D721Med (cell line): ENCODE measurements at regions not wholly inside any gene's neighbourhood (a gene's known extent, or its start where the extent isn't known, plus 50 kb on each side); places are given as distances from the start of the nearest gene placed in this dataset.

Experiments used
- DNase-seq: peaks from one replicate; pipeline ENCODE4 v3.0.0; 2011; ENCODE audit warnings: low spot score; ENCODE audit not compliant: insufficient read length
- FAIRE-seq: peaks from 2 replicates; lab custom pipeline; 2011; peaks lifted over from hg19 to GRCh38; lab: Jason Lieb, UNC
- CTCF ChIP-seq: IDR thresholded peaks from 2 replicates; pipeline ENCODE4 v1.5.1; 2012; ENCODE audit warnings: mild to moderate bottlenecking, control low read depth; ENCODE audit not compliant: insufficient read depth; ENCODE audit errors: missing control alignments

- DNase-seq (no peak), FAIRE-seq (no peak)
- no peak for TF ChIP-seq CTCF
Measured at GRCh38 chr6:87869064-87869905, 167.3 kb upstream of the AKIRIN2 start.

GRCh38 chr6:87860902-87861301, 158.9 kb upstream of the AKIRIN2 start:
- TF ChIP-seq CTCF = no peak
- no peak for DNase-seq
- FAIRE-seq = no peak

- no peak for FAIRE-seq
- TF ChIP-seq CTCF = no peak
- DNase-seq = no peak
Measured at GRCh38 chr6:87858440-87858839, 156.4 kb upstream of the AKIRIN2 start.

GRCh38 chr6:87851674-87852299, 149.8 kb upstream of the AKIRIN2 start:
- peak; percentile 67 for FAIRE-seq
- DNase-seq = no peak
- TF ChIP-seq CTCF = no peak

- TF ChIP-seq CTCF = no peak
- FAIRE-seq (no peak), DNase-seq (no peak)
Measured at GRCh38 chr6:87848616-87849015, 146.6 kb upstream of the AKIRIN2 start.

GRCh38 chr6:87847830-87848210, 145.8 kb upstream of the AKIRIN2 start:
- TF ChIP-seq CTCF = no peak
- FAIRE-seq (no peak), DNase-seq (no peak)

GRCh38 chr6:87847135-87847829, 145.2 kb upstream of the AKIRIN2 start:
- no peak for FAIRE-seq
- no peak for TF ChIP-seq CTCF
- no peak for DNase-seq
